Esophagus muscularis mucosa (tissue), 4 donors: ENCODE measurements at regions not wholly inside any gene's neighbourhood (a gene's known extent, or its start where the extent isn't known, plus 50 kb on each side); places are given as distances from the start of the nearest gene placed in this dataset.

Source experiments
- CTCF ChIP-seq, 3 experiments: fragments of 200-600 bp in 2 of 3; fragments of 450-650 bp in 1 of 3; sonication (generic) in 2 of 3; IDR thresholded peaks; one replicate each; pipeline ENCODE4 v1.5.1; 2017 to 2019; ENCODE audit warnings: antibody characterized with exemption in 3 of 3, mild to moderate bottlenecking in 2 of 3, moderate library complexity in 1 of 3
- EP300 ChIP-seq: sonication (generic); formaldehyde crosslinking; IDR thresholded peaks from one replicate; pipeline ENCODE4 v1.6.1; 2017; ENCODE audit warnings: antibody characterized with exemption
- POLR2AphosphoS5 ChIP-seq, 2 donors: sonication (generic); formaldehyde crosslinking; IDR thresholded peaks; one replicate each; pipeline ENCODE4 v1.6.1; 2017; ENCODE audit warnings: antibody characterized with exemption in 2 of 2

GRCh38 chr1:112803906-112804762, 89.0 kb upstream of the PPM1J start:
- TF ChIP-seq CTCF (IDR thresholded peaks at IDR 0.05) = peak; percentile 51 to 59 (median 51)
- TF ChIP-seq EP300 = no peak
- TF ChIP-seq POLR2AphosphoS5 (IDR thresholded peaks at IDR 0.05) = peak in 1 of 2 donors; percentile 11
